ENCODE measurements at regions not wholly inside any gene's neighbourhood (a gene's known extent, or its start where the extent isn't known, plus 50 kb on each side); places are given as distances from the start of the nearest gene placed in this dataset.

GRCh38 chr9:129467004-129467588, 153.8 kb downstream of the C9orf50 start:
- H3K4me1 ChIP-seq (ENCODE audit: low read length) = no peaks in the 10 kb centered on the region
- no peak for DNase-seq
- no peaks in the 10 kb centered on the region for H4K20me1 ChIP-seq (ENCODE audit: insufficient read depth, low read length)
- H3F3A ChIP-seq (ENCODE audit: insufficient read depth, low read length) = no peaks in the 10 kb centered on the region
- no peaks in the 10 kb centered on the region for H3K9me2 ChIP-seq (replicated peaks; ENCODE audit: insufficient read depth, low read length)
- H3K9me3 ChIP-seq (replicated peaks; ENCODE audit: insufficient read depth, low read length) = no peaks in the 10 kb centered on the region
- no peaks in the 10 kb centered on the region for H3K79me2 ChIP-seq (ENCODE audit: low read length)
- H2AFZ ChIP-seq (ENCODE audit: low read length) = no peak overlapping the region
- no peak overlapping the region for H3K4me2 ChIP-seq (ENCODE audit: low read depth, low read length)
- H3K4me3 ChIP-seq (ENCODE audit: low read length) = no peak overlapping the region
- no peak for TF ChIP-seq CTCF (IDR thresholded peaks at IDR 0.05; ENCODE audit: low read length)
- no peak for TF ChIP-seq EZH2 (optimal IDR thresholded peaks at IDR 0.05; ENCODE audit: low read depth, low read length)
- TF ChIP-seq EZH2phosphoT487 (IDR thresholded peaks at IDR 0.05; ENCODE audit: low read length) = no peak
- no peaks in the 10 kb centered on the region for H3K36me3 ChIP-seq (replicated peaks; ENCODE audit: insufficient read depth, low read length)
- no peak overlapping the region for H3K27ac ChIP-seq (ENCODE audit: low read length)
- H3K9ac ChIP-seq (ENCODE audit: low read length) = no peak overlapping the region
- H3K27me3 ChIP-seq (replicated peaks; ENCODE audit: insufficient read depth, low read length) = no peaks in the 10 kb centered on the region

- H3K9me2 ChIP-seq (replicated peaks; ENCODE audit: insufficient read depth, low read length) = no peaks in the 10 kb centered on the region
- no peaks in the 10 kb centered on the region for H4K20me1 ChIP-seq (ENCODE audit: insufficient read depth, low read length)
- no peak overlapping the region for H3K4me3 ChIP-seq (ENCODE audit: low read length)
- no peaks in the 10 kb centered on the region for H3K27me3 ChIP-seq (replicated peaks; ENCODE audit: insufficient read depth, low read length)
- no peak overlapping the region for H3K4me2 ChIP-seq (ENCODE audit: low read depth, low read length)
- TF ChIP-seq EZH2phosphoT487 (IDR thresholded peaks at IDR 0.05; ENCODE audit: low read length) = no peak
- TF ChIP-seq CTCF (IDR thresholded peaks at IDR 0.05; ENCODE audit: low read length) = no peak
- no peak for TF ChIP-seq EZH2 (optimal IDR thresholded peaks at IDR 0.05; ENCODE audit: low read depth, low read length)
- no peak for DNase-seq
- H3K9me3 ChIP-seq (replicated peaks; ENCODE audit: insufficient read depth, low read length) = no peaks in the 10 kb centered on the region
- H3F3A ChIP-seq (ENCODE audit: insufficient read depth, low read length) = no peaks in the 10 kb centered on the region
- no peaks in the 10 kb centered on the region for H3K79me2 ChIP-seq (ENCODE audit: low read length)
- no peak overlapping the region for H3K9ac ChIP-seq (ENCODE audit: low read length)
- H2AFZ ChIP-seq (ENCODE audit: low read length) = no peak overlapping the region
- no peaks in the 10 kb centered on the region for H3K36me3 ChIP-seq (replicated peaks; ENCODE audit: insufficient read depth, low read length)
- H3K4me1 ChIP-seq (ENCODE audit: low read length) = peaks cover 2% of the 10 kb centered on the region
- no peak overlapping the region for H3K27ac ChIP-seq (ENCODE audit: low read length)
These were observed 154.9 kb downstream of the C9orf50 start for GRCh38 chr9:129465834-129466535.

- no peaks in the 10 kb centered on the region for H4K20me1 ChIP-seq (ENCODE audit: insufficient read depth, low read length)
- DNase-seq = no peak
- H3K9ac ChIP-seq (ENCODE audit: low read length) = no peak overlapping the region
- no peak overlapping the region for H2AFZ ChIP-seq (ENCODE audit: low read length)
- H3K9me3 ChIP-seq (replicated peaks; ENCODE audit: insufficient read depth, low read length) = no peaks in the 10 kb centered on the region
- peaks cover 6% of the 10 kb centered on the region for H3K4me1 ChIP-seq (ENCODE audit: low read length)
- H3K4me3 ChIP-seq (ENCODE audit: low read length) = no peak overlapping the region
- no peaks in the 10 kb centered on the region for H3K36me3 ChIP-seq (replicated peaks; ENCODE audit: insufficient read depth, low read length)
- no peak overlapping the region for H3K27ac ChIP-seq (ENCODE audit: low read length)
- no peaks in the 10 kb centered on the region for H3K27me3 ChIP-seq (replicated peaks; ENCODE audit: insufficient read depth, low read length)
- H3K4me2 ChIP-seq (ENCODE audit: low read depth, low read length) = no peak overlapping the region
- H3F3A ChIP-seq (ENCODE audit: insufficient read depth, low read length) = no peaks in the 10 kb centered on the region
- no peaks in the 10 kb centered on the region for H3K79me2 ChIP-seq (ENCODE audit: low read length)
- no peak for TF ChIP-seq EZH2 (optimal IDR thresholded peaks at IDR 0.05; ENCODE audit: low read depth, low read length)
- no peak for TF ChIP-seq EZH2phosphoT487 (IDR thresholded peaks at IDR 0.05; ENCODE audit: low read length)
- no peak for TF ChIP-seq CTCF (IDR thresholded peaks at IDR 0.05; ENCODE audit: low read length)
- H3K9me2 ChIP-seq (replicated peaks; ENCODE audit: insufficient read depth, low read length) = no peaks in the 10 kb centered on the region
These were observed 155.7 kb downstream of the C9orf50 start for GRCh38 chr9:129464972-129465833.

Data from MM.1S (cell line).